ENCODE measurements at regions not wholly inside any gene's neighbourhood (a gene's known extent, or its start where the extent isn't known, plus 50 kb on each side); places are given as distances from the start of the nearest gene placed in this dataset.

DNA sequence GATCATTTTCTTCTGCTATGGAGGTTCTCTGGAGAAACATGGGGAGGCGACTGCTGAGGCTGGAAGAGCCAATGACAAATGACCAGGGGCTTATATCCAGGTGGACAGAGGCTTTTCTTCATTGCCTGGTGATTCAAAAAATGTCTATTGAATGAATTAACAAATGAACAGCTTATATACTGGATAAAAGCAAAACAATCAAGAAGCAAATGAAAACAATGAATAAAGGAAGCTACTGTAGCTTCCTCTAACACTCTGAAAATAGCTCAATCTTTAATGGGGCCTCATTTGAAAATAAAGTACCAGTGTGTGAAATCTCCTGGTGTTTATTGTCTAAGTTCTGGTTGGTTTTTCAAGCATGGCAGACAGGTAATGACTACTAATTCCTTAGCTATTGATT is 167.5 kb upstream of the TMTC4 start:
- H4K91ac ChIP-seq (ENCODE audit: insufficient read depth, low read depth, low read length) = no peak overlapping the region
- H3K27me3 ChIP-seq (ENCODE audit: control insufficient read depth, insufficient read depth, low read length) = no peaks in the 10 kb centered on the region
- H4K5ac ChIP-seq (ENCODE audit: low read depth, low read length) = no peak overlapping the region
- no peak overlapping the region for H2BK5ac ChIP-seq (ENCODE audit: low read depth, low read length, poor library complexity, severe bottlenecking)
- POLR2A ChIA-PET (ENCODE audit: unreplicated experiment) = no interaction called here
- no CpG with 5 or more reads among the region's 1 CpG for WGBS, 2 experiments (ENCODE audit: extremely low coverage in 2 of 2, insufficient read length in 1 of 2)
- H3K9me3 ChIP-seq (ENCODE audit: control insufficient read depth, insufficient read depth, low read length) = no peaks in the 10 kb centered on the region; the same call in 1 of the 2 replicates
- ATAC-seq (ENCODE audit: low read depth) (no peak), DNase-seq (no peak)
- no peak overlapping the region for H2AK9ac ChIP-seq (replicated peaks; ENCODE audit: low read depth, low read length, poor library complexity)
- CTCF ChIA-PET = no interaction called here
- no peak overlapping the region for H3K4me2 ChIP-seq (ENCODE audit: low read depth, low read length)
- intact Hi-C loops (cut with micrococcal nuclease) (no loop called here), in situ Hi-C loops (cut with MboI; ENCODE audit: low sequenced_read_pairs) (no loop called here), dilution Hi-C loops (cut with HindIII; ENCODE audit: low sequenced_read_pairs, unreplicated experiment) (no loop called here)
- no peaks in the 10 kb centered on the region for H3K36me3 ChIP-seq (ENCODE audit: control insufficient read depth, insufficient read depth, low read length)
- TF ChIP-seq RAD21 (IDR thresholded peaks at IDR 0.05; ENCODE audit: low read length) = no peak
- TF ChIP-seq RCOR1 (IDR thresholded peaks at IDR 0.05; ENCODE audit: insufficient replicate concordance, low read length) = no peak
- no peak for TF ChIP-seq MAZ (IDR thresholded peaks at IDR 0.05; ENCODE audit: borderline replicate concordance, low read depth, low read length)
- TF ChIP-seq, protein P1, sequence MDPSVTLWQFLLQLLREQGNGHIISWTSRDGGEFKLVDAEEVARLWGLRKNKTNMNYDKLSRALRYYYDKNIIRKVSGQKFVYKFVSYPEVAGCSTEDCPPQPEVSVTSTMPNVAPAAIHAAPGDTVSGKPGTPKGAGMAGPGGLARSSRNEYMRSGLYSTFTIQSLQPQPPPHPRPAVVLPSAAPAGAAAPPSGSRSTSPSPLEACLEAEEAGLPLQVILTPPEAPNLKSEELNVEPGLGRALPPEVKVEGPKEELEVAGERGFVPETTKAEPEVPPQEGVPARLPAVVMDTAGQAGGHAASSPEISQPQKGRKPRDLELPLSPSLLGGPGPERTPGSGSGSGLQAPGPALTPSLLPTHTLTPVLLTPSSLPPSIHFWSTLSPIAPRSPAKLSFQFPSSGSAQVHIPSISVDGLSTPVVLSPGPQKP (IDR thresholded peaks at IDR 0.05; ENCODE audit: borderline replicate concordance, low read depth, low read length) = no peak
- TF ChIP-seq MXI1 (IDR thresholded peaks at IDR 0.05; ENCODE audit: borderline replicate concordance, low read depth, low read length) = no peak
- no peak for TF ChIP-seq POLR2A (IDR thresholded peaks at IDR 0.05; ENCODE audit: low read depth, low read length)
- no peak overlapping the region for H3K23ac ChIP-seq (ENCODE audit: low read depth, low read length)
- H3K27ac ChIP-seq (ENCODE audit: insufficient read depth, low read length) = no peak overlapping the region
- H3K56ac ChIP-seq (ENCODE audit: extremely low read depth, insufficient read depth, low read length) = no peak overlapping the region
- H4K8ac ChIP-seq (ENCODE audit: low read depth in 2 of 2, low read length in 2 of 2) = no peak overlapping the region
- no peak overlapping the region for H2BK120ac ChIP-seq (ENCODE audit: low read depth, low read length)
- no peak overlapping the region for H2BK15ac ChIP-seq (ENCODE audit: low read depth, low read length)
- H3K14ac ChIP-seq (replicated peaks; ENCODE audit: low read depth, low read length) = no peak overlapping the region
- H3K18ac ChIP-seq (ENCODE audit: low read depth, low read length) = no peak overlapping the region
- no peak overlapping the region for H2AFZ ChIP-seq (replicated peaks; ENCODE audit: low read length, poor library complexity)
- no peaks in the 10 kb centered on the region for H3K4me1 ChIP-seq (ENCODE audit: control insufficient read depth, insufficient read depth, low read length)
- BruUV-seq (replicated peaks) = no TSS peak
- no peak overlapping the region for H3K4me3 ChIP-seq (ENCODE audit: insufficient read depth, low read depth, low read length)
- H3K4ac ChIP-seq (ENCODE audit: low read depth, low read length) = no peak overlapping the region
- no peaks in the 10 kb centered on the region for H3K79me1 ChIP-seq (ENCODE audit: low read depth in 1 of 2, low read length in 2 of 2)
- no peak overlapping the region for H3K9ac ChIP-seq (ENCODE audit: low read depth, low read length)
- H3K9me1 ChIP-seq (ENCODE audit: insufficient read depth, low read length) = no peaks in the 10 kb centered on the region
- H2AK5ac ChIP-seq (ENCODE audit: low read depth, low read length) = no peak overlapping the region
- no peaks in the 10 kb centered on the region for H4K20me1 ChIP-seq (ENCODE audit: insufficient read depth, low read length)
- no peak overlapping the region for H2BK20ac ChIP-seq (ENCODE audit: low read depth, low read length)
